Endothelial cell of umbilical vein (primary cell): ENCODE measurements at regions not wholly inside any gene's neighbourhood (a gene's known extent, or its start where the extent isn't known, plus 50 kb on each side); places are given as distances from the start of the nearest gene placed in this dataset.

ENCODE experiments used
- EZH2 ChIP-seq: IDR thresholded peaks from 2 replicates; pipeline ENCODE4 v1.6.1; 2012; ENCODE audit warnings: borderline replicate concordance, low read depth, mild to moderate bottlenecking, moderate library complexity, low read length, inconsistent platforms; ENCODE audit not compliant: severe bottlenecking
- POLR2A ChIP-seq: IDR thresholded peaks from 2 replicates; pipeline ENCODE4 v1.6.1; 2012; ENCODE audit warnings: low read depth, mild to moderate bottlenecking, control low read depth, low read length
- TF ChIP-seq, protein P1 (sequence below), 2 donors: IDR thresholded peaks; 1 replicate in 1 of 2; 2 replicates in 1 of 2; pipeline ENCODE4 v1.5.1; 2011; ENCODE audit warnings: low read length in 2 of 2, mild to moderate bottlenecking in 2 of 2, moderate library complexity in 2 of 2, control low read depth in 1 of 2, inconsistent platforms in 1 of 2, low read depth in 1 of 2; ENCODE audit not compliant: insufficient read depth in 1 of 2; ENCODE audit errors: extremely low read depth in 1 of 2
- TF ChIP-seq, protein P2 (sequence below): IDR thresholded peaks from 2 replicates; pipeline ENCODE4 v1.6.1; 2011; ENCODE audit not compliant: insufficient read depth, insufficient read length

DNA sequence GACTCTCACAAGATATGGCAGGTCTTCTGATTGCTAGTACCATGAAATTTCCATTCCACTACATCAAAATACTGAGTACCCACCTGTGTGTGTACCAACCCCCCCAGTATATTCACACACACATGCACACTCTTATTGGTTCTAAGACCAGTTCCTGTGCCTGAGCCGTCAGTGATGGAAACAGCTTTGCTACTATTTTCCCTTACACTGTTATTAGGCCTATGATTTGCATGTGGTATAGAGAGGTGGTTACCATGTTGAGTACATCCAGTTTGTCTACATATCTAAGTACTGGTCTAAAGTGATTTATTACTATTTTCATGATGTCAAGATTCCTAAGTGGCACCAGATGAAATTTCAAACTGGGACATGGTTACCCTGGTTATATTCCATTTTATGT, 459.9 kb downstream of the BCKDHB start:
- TF ChIP-seq, protein P1, sequence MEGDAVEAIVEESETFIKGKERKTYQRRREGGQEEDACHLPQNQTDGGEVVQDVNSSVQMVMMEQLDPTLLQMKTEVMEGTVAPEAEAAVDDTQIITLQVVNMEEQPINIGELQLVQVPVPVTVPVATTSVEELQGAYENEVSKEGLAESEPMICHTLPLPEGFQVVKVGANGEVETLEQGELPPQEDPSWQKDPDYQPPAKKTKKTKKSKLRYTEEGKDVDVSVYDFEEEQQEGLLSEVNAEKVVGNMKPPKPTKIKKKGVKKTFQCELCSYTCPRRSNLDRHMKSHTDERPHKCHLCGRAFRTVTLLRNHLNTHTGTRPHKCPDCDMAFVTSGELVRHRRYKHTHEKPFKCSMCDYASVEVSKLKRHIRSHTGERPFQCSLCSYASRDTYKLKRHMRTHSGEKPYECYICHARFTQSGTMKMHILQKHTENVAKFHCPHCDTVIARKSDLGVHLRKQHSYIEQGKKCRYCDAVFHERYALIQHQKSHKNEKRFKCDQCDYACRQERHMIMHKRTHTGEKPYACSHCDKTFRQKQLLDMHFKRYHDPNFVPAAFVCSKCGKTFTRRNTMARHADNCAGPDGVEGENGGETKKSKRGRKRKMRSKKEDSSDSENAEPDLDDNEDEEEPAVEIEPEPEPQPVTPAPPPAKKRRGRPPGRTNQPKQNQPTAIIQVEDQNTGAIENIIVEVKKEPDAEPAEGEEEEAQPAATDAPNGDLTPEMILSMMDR (IDR thresholded peaks at IDR 0.05; ENCODE audit: extremely low read depth in 1 of 2, insufficient read depth in 1 of 2, low read depth in 1 of 2, low read length in 2 of 2) = no peak
- TF ChIP-seq EZH2 = no peak
- TF ChIP-seq POLR2A = no peak
- TF ChIP-seq, protein P2, sequence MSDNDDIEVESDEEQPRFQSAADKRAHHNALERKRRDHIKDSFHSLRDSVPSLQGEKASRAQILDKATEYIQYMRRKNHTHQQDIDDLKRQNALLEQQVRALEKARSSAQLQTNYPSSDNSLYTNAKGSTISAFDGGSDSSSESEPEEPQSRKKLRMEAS = no peak
